Fibroblast of lung (primary cell): ENCODE measurements at regions not wholly inside any gene's neighbourhood (a gene's known extent, or its start where the extent isn't known, plus 50 kb on each side); places are given as distances from the start of the nearest gene placed in this dataset.

Experiments used
- EZH2 ChIP-seq: IDR thresholded peaks from 2 replicates; pipeline ENCODE4 v1.5.1; 2012; ENCODE audit warnings: low read length, control low read depth, mild to moderate bottlenecking; ENCODE audit errors: missing control alignments
- TF ChIP-seq, protein P1 (sequence below), 2 donors: IDR thresholded peaks in 1 of 2; conservative IDR thresholded peaks in 1 of 2; 1 replicate in 1 of 2; 2 replicates in 1 of 2; pipeline ENCODE4 v1.5.1; 2011 to 2012; ENCODE audit warnings: low read length in 2 of 2, control low read depth in 1 of 2, inconsistent platforms in 1 of 2, low read depth in 1 of 2, mild to moderate bottlenecking in 1 of 2

- TF ChIP-seq, protein P1, sequence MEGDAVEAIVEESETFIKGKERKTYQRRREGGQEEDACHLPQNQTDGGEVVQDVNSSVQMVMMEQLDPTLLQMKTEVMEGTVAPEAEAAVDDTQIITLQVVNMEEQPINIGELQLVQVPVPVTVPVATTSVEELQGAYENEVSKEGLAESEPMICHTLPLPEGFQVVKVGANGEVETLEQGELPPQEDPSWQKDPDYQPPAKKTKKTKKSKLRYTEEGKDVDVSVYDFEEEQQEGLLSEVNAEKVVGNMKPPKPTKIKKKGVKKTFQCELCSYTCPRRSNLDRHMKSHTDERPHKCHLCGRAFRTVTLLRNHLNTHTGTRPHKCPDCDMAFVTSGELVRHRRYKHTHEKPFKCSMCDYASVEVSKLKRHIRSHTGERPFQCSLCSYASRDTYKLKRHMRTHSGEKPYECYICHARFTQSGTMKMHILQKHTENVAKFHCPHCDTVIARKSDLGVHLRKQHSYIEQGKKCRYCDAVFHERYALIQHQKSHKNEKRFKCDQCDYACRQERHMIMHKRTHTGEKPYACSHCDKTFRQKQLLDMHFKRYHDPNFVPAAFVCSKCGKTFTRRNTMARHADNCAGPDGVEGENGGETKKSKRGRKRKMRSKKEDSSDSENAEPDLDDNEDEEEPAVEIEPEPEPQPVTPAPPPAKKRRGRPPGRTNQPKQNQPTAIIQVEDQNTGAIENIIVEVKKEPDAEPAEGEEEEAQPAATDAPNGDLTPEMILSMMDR (conservative IDR thresholded peaks at IDR 0.05 in 1 of 2, IDR thresholded peaks at IDR 0.05 in 1 of 2; ENCODE audit: low read depth in 1 of 2, low read length in 2 of 2), result no peak
- no peak for TF ChIP-seq EZH2
These were observed 240.2 kb downstream of the NEBL start for GRCh38 chr10:20656886-20657285.
